ENCODE measurements at regions not wholly inside any gene's neighbourhood (a gene's known extent, or its start where the extent isn't known, plus 50 kb on each side); places are given as distances from the start of the nearest gene placed in this dataset.

DNA sequence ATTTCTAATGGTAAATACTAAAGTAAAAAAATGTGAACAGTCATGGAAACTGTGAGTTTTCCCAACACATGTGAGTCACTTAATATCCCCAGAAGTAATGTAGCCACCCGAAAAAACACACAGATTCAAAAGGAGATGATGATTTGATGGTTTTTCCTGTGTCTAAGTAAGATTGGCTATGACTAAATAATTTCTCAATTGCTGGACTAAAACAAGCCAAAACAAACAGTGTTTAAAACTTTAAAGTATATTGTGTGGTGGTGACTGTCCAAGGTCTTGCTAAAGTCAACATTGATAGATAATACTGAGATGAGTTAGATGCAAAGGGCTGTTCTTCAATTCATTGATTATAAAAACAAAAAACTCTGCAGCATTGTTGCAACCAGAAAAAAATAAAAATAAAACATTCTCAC, 89.6 kb upstream of the SOX5 start:
- no peak overlapping the region for H3K4me2 ChIP-seq (ENCODE audit: unreplicated experiment)
- in situ Hi-C loops (cut with MboI) = no loop called here
- TF ChIP-seq EZH2phosphoT487 (IDR thresholded peaks at IDR 0.05; ENCODE audit: insufficient read depth, low read depth) (no peak), EZH2 (IDR thresholded peaks at IDR 0.05; ENCODE audit: insufficient read depth, poor library complexity, severe bottlenecking) (no peak)
- H3K27me3 ChIP-seq (replicated peaks; ENCODE audit: insufficient read depth) = no peaks in the 10 kb centered on the region; the same call in 1 of the 2 replicates
- no peak overlapping the region for H2AFZ ChIP-seq
- H3K9me2 ChIP-seq (ENCODE audit: insufficient read depth) = no peaks in the 10 kb centered on the region
- H3F3A ChIP-seq (ENCODE audit: insufficient read depth) = no peaks in the 10 kb centered on the region
- H3K27ac ChIP-seq = no peak overlapping the region
- H3K79me2 ChIP-seq (ENCODE audit: insufficient read depth) = no peaks in the 10 kb centered on the region
- H4K20me1 ChIP-seq (ENCODE audit: insufficient read depth) = no peaks in the 10 kb centered on the region
- H3K4me3 ChIP-seq = no peak overlapping the region
- H3K36me3 ChIP-seq (ENCODE audit: low read depth) = no peaks in the 10 kb centered on the region
- H3K4me1 ChIP-seq (ENCODE audit: insufficient read depth) = no peaks in the 10 kb centered on the region
- no peaks in the 10 kb centered on the region for H3K9me3 ChIP-seq (ENCODE audit: low read depth)
- 3 to 5% methylated on average over 1 of the region's 1 CpG for WGBS, 2 experiments (ENCODE audit: low coverage in 1 of 2, low lambda C conversion rate in 2 of 2, missing lambda C conversion rate in 2 of 2)
- DNase-seq = peak; percentile 70
- no peak overlapping the region for H3K9ac ChIP-seq

DNA sequence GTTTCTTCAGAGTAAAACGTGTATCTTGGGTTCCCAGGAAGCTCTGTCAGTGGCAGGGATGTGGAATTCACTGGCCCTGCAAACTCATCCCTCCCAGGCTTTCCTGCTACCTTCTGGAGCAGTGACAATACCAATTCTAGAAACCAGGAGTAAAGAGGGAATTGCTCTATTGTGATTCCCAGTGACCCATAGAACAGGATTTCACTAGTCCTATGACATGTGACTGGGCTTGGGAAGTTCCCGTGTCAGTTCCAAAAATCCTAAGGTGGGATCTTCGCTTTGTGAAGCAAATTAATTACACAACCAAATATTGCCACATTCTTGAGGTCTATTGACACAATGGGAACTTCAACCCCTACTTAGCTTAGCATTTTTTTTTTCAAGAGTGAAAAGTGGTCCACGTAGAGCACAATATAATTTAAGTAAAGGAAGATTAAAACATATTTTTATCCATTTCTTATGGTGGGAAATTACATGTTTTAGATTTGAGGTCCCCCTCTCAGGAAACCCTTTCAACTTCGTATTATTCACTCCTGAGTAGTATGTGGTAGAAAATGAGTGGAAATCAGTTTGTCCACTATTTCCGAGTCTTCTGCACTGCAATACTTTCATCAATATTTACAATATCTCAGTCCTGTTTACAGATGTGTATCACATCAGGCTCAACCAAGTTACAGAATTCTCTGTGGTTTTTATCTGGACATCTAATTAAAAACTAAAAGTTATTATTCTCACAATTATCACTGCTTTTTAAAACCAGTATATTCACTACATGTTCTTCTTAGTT, 88.9 kb upstream of the SOX5 start:
- Histone ChIP-seq H3F3A (ENCODE audit: insufficient read depth) (no peaks in the 10 kb centered on the region), H3K9me2 (ENCODE audit: insufficient read depth) (no peaks in the 10 kb centered on the region), H3K27me3 (replicated peaks; ENCODE audit: insufficient read depth) (no peaks in the 10 kb centered on the region; the same call in 1 of the 2 replicates), H3K9me3 (ENCODE audit: low read depth) (no peaks in the 10 kb centered on the region), H3K4me1 (ENCODE audit: insufficient read depth) (no peaks in the 10 kb centered on the region), H3K4me3 (no peak overlapping the region), H3K36me3 (ENCODE audit: low read depth) (no peaks in the 10 kb centered on the region), H3K27ac (no peak overlapping the region), H2AFZ (no peak overlapping the region), H4K20me1 (ENCODE audit: insufficient read depth) (no peaks in the 10 kb centered on the region), H3K9ac (no peak overlapping the region), H3K4me2 (ENCODE audit: unreplicated experiment) (no peak overlapping the region), H3K79me2 (ENCODE audit: insufficient read depth) (no peaks in the 10 kb centered on the region)
- in situ Hi-C loops (cut with MboI) = no loop called here
- no peak for DNase-seq
- 29 to 30% methylated on average over 6 of the region's 6 CpGs for WGBS, 2 experiments (ENCODE audit: low coverage in 1 of 2, low lambda C conversion rate in 2 of 2, missing lambda C conversion rate in 2 of 2)
- TF ChIP-seq EZH2phosphoT487 (IDR thresholded peaks at IDR 0.05; ENCODE audit: insufficient read depth, low read depth) = no peak
- no peak for TF ChIP-seq EZH2 (IDR thresholded peaks at IDR 0.05; ENCODE audit: insufficient read depth, poor library complexity, severe bottlenecking)

DNA sequence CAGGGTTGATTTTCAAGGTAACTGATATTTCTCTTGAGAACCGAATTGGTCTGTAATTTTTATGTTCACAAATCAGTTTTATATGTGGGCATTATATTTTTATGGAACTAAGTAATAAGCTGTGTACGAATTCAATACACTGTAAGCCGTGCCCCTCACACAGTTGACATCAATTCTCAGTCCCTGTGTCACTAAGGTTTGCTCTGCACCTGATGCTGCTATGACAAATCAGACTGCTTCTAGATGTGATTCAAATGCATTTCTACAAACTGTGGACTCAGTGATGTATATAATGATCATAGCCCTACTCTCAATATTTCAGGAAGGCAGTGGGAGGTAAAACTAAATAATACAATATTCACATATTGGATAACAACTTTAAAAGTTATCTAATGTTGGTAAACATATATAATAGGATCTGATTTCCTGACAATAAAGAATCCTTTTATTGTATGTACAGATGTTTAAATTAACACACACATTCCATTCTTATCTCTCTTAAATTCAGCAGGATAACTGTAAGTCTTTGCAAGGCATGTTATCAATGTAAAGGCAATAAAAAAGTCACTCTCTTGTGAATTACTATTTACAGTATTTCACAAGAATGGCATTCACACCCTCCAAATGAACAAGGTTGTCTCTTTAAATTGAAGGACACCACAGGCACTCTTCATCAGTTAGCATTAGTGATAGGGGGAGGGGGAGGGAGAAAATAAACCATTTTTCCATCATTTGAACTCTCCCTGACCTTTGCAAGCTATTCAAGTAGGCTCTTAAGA, 87.2 kb upstream of the SOX5 start:
- no peaks in the 10 kb centered on the region for H3K4me1 ChIP-seq (ENCODE audit: insufficient read depth)
- no peak overlapping the region for H3K9ac ChIP-seq
- H3K36me3 ChIP-seq (ENCODE audit: low read depth) = no peaks in the 10 kb centered on the region
- no peaks in the 10 kb centered on the region for H3K79me2 ChIP-seq (ENCODE audit: insufficient read depth)
- TF ChIP-seq EZH2 (IDR thresholded peaks at IDR 0.05; ENCODE audit: insufficient read depth, poor library complexity, severe bottlenecking) (no peak), EZH2phosphoT487 (IDR thresholded peaks at IDR 0.05; ENCODE audit: insufficient read depth, low read depth) (no peak)
- no peak overlapping the region for H2AFZ ChIP-seq
- H3F3A ChIP-seq (ENCODE audit: insufficient read depth) = no peaks in the 10 kb centered on the region
- in situ Hi-C loops (cut with MboI) = no loop called here
- no peaks in the 10 kb centered on the region for H3K9me2 ChIP-seq (ENCODE audit: insufficient read depth)
- H4K20me1 ChIP-seq (ENCODE audit: insufficient read depth) = no peaks in the 10 kb centered on the region
- H3K4me2 ChIP-seq (ENCODE audit: unreplicated experiment) = no peak overlapping the region
- H3K27me3 ChIP-seq (replicated peaks; ENCODE audit: insufficient read depth) = no peaks in the 10 kb centered on the region; the same call in 1 of the 2 replicates
- DNase-seq = no peak
- no peaks in the 10 kb centered on the region for H3K9me3 ChIP-seq (ENCODE audit: low read depth)
- H3K4me3 ChIP-seq = no peak overlapping the region
- H3K27ac ChIP-seq = no peak overlapping the region
- 29 to 51% methylated on average over 3 of the region's 3 CpGs for WGBS, 2 experiments (ENCODE audit: low coverage in 1 of 2, low lambda C conversion rate in 2 of 2, missing lambda C conversion rate in 2 of 2)

DNA sequence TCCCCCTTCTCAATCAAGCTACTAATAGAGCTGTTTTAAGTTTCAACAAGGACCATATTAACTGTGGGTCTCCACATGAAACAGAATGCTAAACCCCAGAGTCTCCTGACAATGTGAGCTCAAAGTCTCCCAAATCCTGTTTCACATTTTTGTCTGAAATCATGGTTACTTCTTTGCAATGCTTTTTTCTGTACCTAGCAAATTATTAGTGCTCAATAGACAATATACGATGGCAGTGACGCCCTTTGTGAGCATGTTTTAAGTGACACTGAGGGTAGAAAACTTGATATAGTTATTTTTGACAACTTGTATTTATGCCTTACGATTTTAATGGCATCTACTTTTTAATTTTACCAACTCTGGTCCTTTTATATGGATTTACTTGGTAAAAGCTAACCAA, 85.4 kb upstream of the SOX5 start:
- WGBS, 2 experiments (ENCODE audit: low coverage in 1 of 2, low lambda C conversion rate in 2 of 2, missing lambda C conversion rate in 2 of 2) = 30 to 33% methylated on average over 3 of the region's 3 CpGs
- Histone ChIP-seq H2AFZ (no peak overlapping the region), H3F3A (ENCODE audit: insufficient read depth) (no peaks in the 10 kb centered on the region), H4K20me1 (ENCODE audit: insufficient read depth) (no peaks in the 10 kb centered on the region), H3K27me3 (replicated peaks; ENCODE audit: insufficient read depth) (no peaks in the 10 kb centered on the region), H3K4me2 (ENCODE audit: unreplicated experiment) (no peak overlapping the region), H3K27ac (no peak overlapping the region), H3K9ac (no peak overlapping the region), H3K36me3 (ENCODE audit: low read depth) (no peaks in the 10 kb centered on the region), H3K9me3 (ENCODE audit: low read depth) (no peaks in the 10 kb centered on the region), H3K79me2 (ENCODE audit: insufficient read depth) (no peaks in the 10 kb centered on the region), H3K4me3 (no peak overlapping the region), H3K9me2 (ENCODE audit: insufficient read depth) (no peaks in the 10 kb centered on the region), H3K4me1 (ENCODE audit: insufficient read depth) (no peaks in the 10 kb centered on the region)
- no peak for DNase-seq
- in situ Hi-C loops (cut with MboI) = no loop called here
- no peak for TF ChIP-seq EZH2phosphoT487 (IDR thresholded peaks at IDR 0.05; ENCODE audit: insufficient read depth, low read depth)
- no peak for TF ChIP-seq EZH2 (IDR thresholded peaks at IDR 0.05; ENCODE audit: insufficient read depth, poor library complexity, severe bottlenecking)
